ENCODE measurements at regions not wholly inside any gene's neighbourhood (a gene's known extent, or its start where the extent isn't known, plus 50 kb on each side); places are given as distances from the start of the nearest gene placed in this dataset.

DNA sequence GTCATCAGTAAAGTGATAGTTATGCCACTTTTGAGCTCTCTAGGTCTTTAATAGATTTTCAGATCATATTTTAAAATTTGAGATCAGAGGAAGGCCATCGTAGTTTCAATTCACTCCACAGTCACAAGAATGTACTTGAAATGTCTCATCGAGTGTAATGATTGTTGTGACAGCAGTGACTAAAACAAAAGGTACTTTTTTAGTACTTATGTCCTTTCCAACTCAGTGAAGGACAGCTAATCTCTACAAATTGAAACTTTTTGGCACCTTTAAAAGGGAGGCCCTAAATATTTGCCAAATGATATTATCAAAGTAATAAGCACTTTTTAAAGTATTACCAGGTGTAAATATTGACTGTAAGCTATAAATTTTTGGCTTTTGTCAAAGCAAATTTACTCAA lies 702.9 kb upstream of the GRM3 start:
- Histone ChIP-seq H3K4me3 (ENCODE audit: low read depth in 1 of 2, low read length in 1 of 2) (no peak overlapping the region), H3K27ac (no peak overlapping the region), H3K36me3 (no peaks in the 10 kb centered on the region), H3K9me3 (no peaks in the 10 kb centered on the region), H3K4me1 (ENCODE audit: control insufficient read depth in 1 of 2, insufficient read depth in 1 of 2, low read depth in 1 of 2, low read length in 1 of 2) (no peaks in the 10 kb centered on the region), H3K27me3 (no peaks in the 10 kb centered on the region)
- TF ChIP-seq, protein P1, sequence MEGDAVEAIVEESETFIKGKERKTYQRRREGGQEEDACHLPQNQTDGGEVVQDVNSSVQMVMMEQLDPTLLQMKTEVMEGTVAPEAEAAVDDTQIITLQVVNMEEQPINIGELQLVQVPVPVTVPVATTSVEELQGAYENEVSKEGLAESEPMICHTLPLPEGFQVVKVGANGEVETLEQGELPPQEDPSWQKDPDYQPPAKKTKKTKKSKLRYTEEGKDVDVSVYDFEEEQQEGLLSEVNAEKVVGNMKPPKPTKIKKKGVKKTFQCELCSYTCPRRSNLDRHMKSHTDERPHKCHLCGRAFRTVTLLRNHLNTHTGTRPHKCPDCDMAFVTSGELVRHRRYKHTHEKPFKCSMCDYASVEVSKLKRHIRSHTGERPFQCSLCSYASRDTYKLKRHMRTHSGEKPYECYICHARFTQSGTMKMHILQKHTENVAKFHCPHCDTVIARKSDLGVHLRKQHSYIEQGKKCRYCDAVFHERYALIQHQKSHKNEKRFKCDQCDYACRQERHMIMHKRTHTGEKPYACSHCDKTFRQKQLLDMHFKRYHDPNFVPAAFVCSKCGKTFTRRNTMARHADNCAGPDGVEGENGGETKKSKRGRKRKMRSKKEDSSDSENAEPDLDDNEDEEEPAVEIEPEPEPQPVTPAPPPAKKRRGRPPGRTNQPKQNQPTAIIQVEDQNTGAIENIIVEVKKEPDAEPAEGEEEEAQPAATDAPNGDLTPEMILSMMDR (IDR thresholded peaks at IDR 0.05), result no peak

DNA sequence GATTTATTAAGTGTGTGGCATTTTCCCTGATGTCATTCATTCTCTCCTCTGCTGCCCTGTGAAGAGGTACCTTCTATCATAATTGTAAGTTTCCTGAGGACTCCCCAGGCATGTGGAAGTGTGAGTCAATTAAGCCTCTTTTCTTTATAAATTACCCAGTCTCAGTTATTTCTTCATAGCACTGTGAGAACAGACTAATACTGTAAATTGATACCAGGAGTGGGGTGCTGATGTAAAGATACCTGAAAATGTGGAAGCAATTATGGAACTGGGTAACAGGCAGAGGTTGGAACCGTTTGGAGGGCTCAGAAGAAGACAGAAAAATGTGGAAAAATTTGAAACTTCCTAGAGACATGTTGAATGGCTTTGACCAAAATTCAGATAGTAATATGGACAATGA lies 711.8 kb upstream of the GRM3 start:
- TF ChIP-seq, protein P1 (IDR thresholded peaks at IDR 0.05), result no peak
- no peaks in the 10 kb centered on the region for H3K4me1 ChIP-seq (ENCODE audit: control insufficient read depth in 1 of 2, insufficient read depth in 1 of 2, low read depth in 1 of 2, low read length in 1 of 2)

DNA sequence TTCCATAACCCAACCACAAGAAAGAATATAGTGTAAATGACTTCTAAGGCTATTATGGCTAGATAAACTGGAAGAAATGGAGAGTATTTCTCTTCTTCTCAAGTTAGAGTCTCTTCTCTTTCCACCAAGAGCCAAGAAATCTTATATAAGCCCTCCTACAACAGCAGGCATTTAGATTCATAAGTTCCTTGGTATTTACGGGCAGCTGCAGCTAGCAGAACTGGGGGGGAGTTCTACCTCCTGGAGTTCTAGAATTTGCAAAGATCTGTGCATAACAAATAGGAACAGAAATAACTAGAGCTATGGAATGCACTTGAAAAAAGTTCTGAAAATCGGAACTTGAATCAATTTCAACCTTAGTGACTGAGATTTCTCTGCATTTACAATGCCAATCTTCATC lies 715.2 kb upstream of the GRM3 start:
- H3K36me3 ChIP-seq, result no peaks in the 10 kb centered on the region
- no peaks in the 10 kb centered on the region for H3K27me3 ChIP-seq
- no peak overlapping the region for H3K4me3 ChIP-seq (ENCODE audit: low read depth in 1 of 2, low read length in 1 of 2)
- TF ChIP-seq, protein P1 (IDR thresholded peaks at IDR 0.05), result no peak
- no peaks in the 10 kb centered on the region for H3K4me1 ChIP-seq (ENCODE audit: control insufficient read depth in 1 of 2, insufficient read depth in 1 of 2, low read depth in 1 of 2, low read length in 1 of 2)
- no peaks in the 10 kb centered on the region for H3K9me3 ChIP-seq
- no peak overlapping the region for H3K27ac ChIP-seq

More for the DNA sequence above, 711.8 kb upstream of the GRM3 start:
- Histone ChIP-seq H3K27me3 (no peaks in the 10 kb centered on the region), H3K4me3 (ENCODE audit: low read depth in 1 of 2, low read length in 1 of 2) (no peak overlapping the region), H3K9me3 (no peaks in the 10 kb centered on the region), H3K27ac (no peak overlapping the region), H3K36me3 (no peaks in the 10 kb centered on the region)

DNA sequence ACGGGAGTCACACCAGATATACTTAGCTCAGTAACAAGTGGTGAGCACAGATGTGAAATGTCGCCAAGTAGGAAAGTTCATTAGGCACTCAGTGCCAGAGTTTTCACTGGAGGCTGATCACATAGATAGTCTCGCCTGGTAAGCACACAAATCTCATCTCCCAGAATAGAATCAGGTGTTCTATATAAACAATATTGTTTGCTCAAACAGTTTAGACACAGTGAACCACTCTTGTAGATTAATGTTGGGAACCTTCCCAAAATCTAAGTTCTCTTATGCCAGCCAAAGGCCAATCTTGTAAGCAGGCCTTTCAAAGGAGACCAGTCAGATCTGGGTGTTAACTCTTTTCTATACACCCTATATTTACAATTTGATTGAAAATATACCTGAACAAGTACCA lies 716.5 kb upstream of the GRM3 start:
- H3K9me3 ChIP-seq, result no peaks in the 10 kb centered on the region
- H3K4me3 ChIP-seq (ENCODE audit: low read depth in 1 of 2, low read length in 1 of 2), result no peak overlapping the region
- TF ChIP-seq, protein P1 (IDR thresholded peaks at IDR 0.05), result no peak
- H3K36me3 ChIP-seq, result no peaks in the 10 kb centered on the region
- H3K27ac ChIP-seq, result no peak overlapping the region
- no peaks in the 10 kb centered on the region for H3K4me1 ChIP-seq (ENCODE audit: control insufficient read depth in 1 of 2, insufficient read depth in 1 of 2, low read depth in 1 of 2, low read length in 1 of 2)
- H3K27me3 ChIP-seq, result no peaks in the 10 kb centered on the region

GRCh38 chr7:85924062-85924461 lies 719.6 kb upstream of the GRM3 start:
- Histone ChIP-seq H3K9me3 (no peaks in the 10 kb centered on the region), H3K27ac (no peak overlapping the region), H3K4me1 (ENCODE audit: control insufficient read depth in 1 of 2, insufficient read depth in 1 of 2, low read depth in 1 of 2, low read length in 1 of 2) (no peaks in the 10 kb centered on the region), H3K4me3 (ENCODE audit: low read depth in 1 of 2, low read length in 1 of 2) (no peak overlapping the region), H3K36me3 (no peaks in the 10 kb centered on the region), H3K27me3 (no peaks in the 10 kb centered on the region)
- TF ChIP-seq, protein P1 (IDR thresholded peaks at IDR 0.05), result no peak

DNA sequence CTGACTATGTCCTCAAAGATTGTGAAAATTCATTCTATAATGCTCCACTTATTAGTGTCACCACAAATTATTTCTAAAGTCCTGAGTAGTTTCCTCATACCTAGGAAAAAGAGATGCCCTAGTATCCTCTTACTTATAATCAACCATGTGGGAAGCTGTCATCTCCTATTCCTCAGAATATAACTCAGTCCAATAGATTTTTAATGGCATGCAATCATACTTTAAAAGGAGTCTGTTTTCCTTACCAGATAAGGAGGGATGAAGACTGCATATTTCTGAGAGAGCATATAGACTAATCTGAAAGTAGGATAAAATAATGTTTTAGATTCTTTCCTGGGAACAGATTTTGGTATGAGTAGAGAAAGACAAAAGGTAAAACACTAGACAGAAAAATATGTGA lies 727.7 kb upstream of the GRM3 start:
- Histone ChIP-seq H3K4me1 (ENCODE audit: control insufficient read depth in 1 of 2, insufficient read depth in 1 of 2, low read depth in 1 of 2, low read length in 1 of 2) (no peaks in the 10 kb centered on the region), H3K9me3 (no peaks in the 10 kb centered on the region), H3K4me3 (ENCODE audit: low read depth in 1 of 2, low read length in 1 of 2) (no peak overlapping the region), H3K27me3 (no peaks in the 10 kb centered on the region), H3K27ac (no peak overlapping the region), H3K36me3 (no peaks in the 10 kb centered on the region)
- TF ChIP-seq, protein P1 (IDR thresholded peaks at IDR 0.05), result no peak

Measured in neutrophil (primary cell).